ENCODE measurements at regions not wholly inside any gene's neighbourhood (a gene's known extent, or its start where the extent isn't known, plus 50 kb on each side); places are given as distances from the start of the nearest gene placed in this dataset.

- no peak for DNase-seq (ENCODE audit: extremely low read depth, low read depth)
- TF ChIP-seq, protein P1, sequence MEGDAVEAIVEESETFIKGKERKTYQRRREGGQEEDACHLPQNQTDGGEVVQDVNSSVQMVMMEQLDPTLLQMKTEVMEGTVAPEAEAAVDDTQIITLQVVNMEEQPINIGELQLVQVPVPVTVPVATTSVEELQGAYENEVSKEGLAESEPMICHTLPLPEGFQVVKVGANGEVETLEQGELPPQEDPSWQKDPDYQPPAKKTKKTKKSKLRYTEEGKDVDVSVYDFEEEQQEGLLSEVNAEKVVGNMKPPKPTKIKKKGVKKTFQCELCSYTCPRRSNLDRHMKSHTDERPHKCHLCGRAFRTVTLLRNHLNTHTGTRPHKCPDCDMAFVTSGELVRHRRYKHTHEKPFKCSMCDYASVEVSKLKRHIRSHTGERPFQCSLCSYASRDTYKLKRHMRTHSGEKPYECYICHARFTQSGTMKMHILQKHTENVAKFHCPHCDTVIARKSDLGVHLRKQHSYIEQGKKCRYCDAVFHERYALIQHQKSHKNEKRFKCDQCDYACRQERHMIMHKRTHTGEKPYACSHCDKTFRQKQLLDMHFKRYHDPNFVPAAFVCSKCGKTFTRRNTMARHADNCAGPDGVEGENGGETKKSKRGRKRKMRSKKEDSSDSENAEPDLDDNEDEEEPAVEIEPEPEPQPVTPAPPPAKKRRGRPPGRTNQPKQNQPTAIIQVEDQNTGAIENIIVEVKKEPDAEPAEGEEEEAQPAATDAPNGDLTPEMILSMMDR (IDR thresholded peaks at IDR 0.05; ENCODE audit: low read depth, low read length), result no peak
These were observed 125.6 kb upstream of the LMO4 start for GRCh38 chr1:87202922-87203655.

DNA sequence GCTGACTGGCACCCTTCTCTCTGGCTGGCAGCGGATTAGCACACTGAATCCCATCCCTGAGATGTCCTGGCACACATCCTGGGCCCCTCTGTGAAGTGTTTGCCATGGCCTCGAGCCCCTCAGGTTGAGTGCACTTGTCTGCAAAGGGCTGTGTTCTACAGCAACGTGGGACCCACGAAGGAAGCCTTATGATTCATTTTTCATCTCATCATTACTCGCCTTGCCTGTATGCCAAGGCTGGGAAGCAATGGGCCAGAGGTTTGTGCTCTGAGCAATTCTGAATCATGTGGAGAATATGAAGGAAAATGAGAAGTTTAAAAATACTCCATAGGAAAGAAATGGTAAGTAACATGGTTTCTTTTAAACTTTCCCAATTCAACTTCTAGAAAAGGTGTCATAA, 124.8 kb upstream of the LMO4 start:
- no peak for DNase-seq (ENCODE audit: extremely low read depth, low read depth)
- TF ChIP-seq, protein P1 (IDR thresholded peaks at IDR 0.05; ENCODE audit: low read depth, low read length), result no peak

GRCh38 chr1:87204441-87204840, 124.2 kb upstream of the LMO4 start:
- TF ChIP-seq, protein P1 (IDR thresholded peaks at IDR 0.05; ENCODE audit: low read depth, low read length), result no peak
- DNase-seq (ENCODE audit: extremely low read depth, low read depth), result no peak

GRCh38 chr1:87204921-87205320, 123.8 kb upstream of the LMO4 start:
- no peak for DNase-seq (ENCODE audit: extremely low read depth, low read depth)
- TF ChIP-seq, protein P1 (IDR thresholded peaks at IDR 0.05; ENCODE audit: low read depth, low read length), result no peak

- TF ChIP-seq, protein P1 (IDR thresholded peaks at IDR 0.05; ENCODE audit: low read depth, low read length), result no peak
These were observed 122.4 kb upstream of the LMO4 start for GRCh38 chr1:87206044-87206831.

GRCh38 chr1:87208080-87208479, 120.6 kb upstream of the LMO4 start:
- TF ChIP-seq, protein P1 (IDR thresholded peaks at IDR 0.05; ENCODE audit: low read depth, low read length), result no peak
- no peak for DNase-seq (ENCODE audit: extremely low read depth, low read depth)

More at GRCh38 chr1:87206044-87206831, 122.4 kb upstream of the LMO4 start:
- DNase-seq (ENCODE audit: extremely low read depth, low read depth), result no peak

GRCh38 chr1:87208931-87209330, 119.7 kb upstream of the LMO4 start:
- DNase-seq (ENCODE audit: extremely low read depth, low read depth), result no peak
- TF ChIP-seq, protein P1 (IDR thresholded peaks at IDR 0.05; ENCODE audit: low read depth, low read length), result no peak
